GM21515 (cell line): ENCODE measurements at regions not wholly inside any gene's neighbourhood (a gene's known extent, or its start where the extent isn't known, plus 50 kb on each side); places are given as distances from the start of the nearest gene placed in this dataset.

ENCODE experiments used
- ATAC-seq: cut with Tn5 transposase; IDR thresholded peaks from one replicate; pipeline ENCODE4 v1.9.1; 2021; ENCODE audit not compliant: unreplicated experiment

- no peak for ATAC-seq
Observed at GRCh38 chr13:63972328-63972727, 2556.7 kb upstream of the PCDH20 start.

- ATAC-seq, result no peak
Observed at GRCh38 chr13:63954683-63955082, 2539.0 kb upstream of the PCDH20 start.

GRCh38 chr13:63948045-63948444 is 2532.4 kb upstream of the PCDH20 start:
- ATAC-seq, result no peak

GRCh38 chr13:63944911-63945310 is 2529.3 kb upstream of the PCDH20 start:
- ATAC-seq, result no peak

GRCh38 chr13:63942372-63942771 is 2526.7 kb upstream of the PCDH20 start:
- ATAC-seq, result no peak

- ATAC-seq, result no peak
Observed at GRCh38 chr13:63938851-63939250, 2523.2 kb upstream of the PCDH20 start.

- no peak for ATAC-seq
Observed at GRCh38 chr13:63910511-63910910, 2494.9 kb upstream of the PCDH20 start.

- no peak for ATAC-seq
Observed at GRCh38 chr13:63909726-63910375, 2494.2 kb upstream of the PCDH20 start.

- no peak for ATAC-seq
Observed at GRCh38 chr13:63902141-63902540, 2486.5 kb upstream of the PCDH20 start.

- ATAC-seq, result no peak
Observed at GRCh38 chr13:63901630-63902029, 2486.0 kb upstream of the PCDH20 start.

- no peak for ATAC-seq
Observed at GRCh38 chr13:63900406-63900805, 2484.8 kb upstream of the PCDH20 start.

- no peak for ATAC-seq
Observed at GRCh38 chr13:63896321-63896720, 2480.7 kb upstream of the PCDH20 start.

- no peak for ATAC-seq
Observed at GRCh38 chr13:63882052-63882451, 2466.4 kb upstream of the PCDH20 start.

GRCh38 chr13:63880705-63881104 is 2465.1 kb upstream of the PCDH20 start:
- no peak for ATAC-seq

- ATAC-seq, result no peak
Observed at GRCh38 chr13:63873936-63874335, 2458.3 kb upstream of the PCDH20 start.

- ATAC-seq, result no peak
Observed at GRCh38 chr13:63864171-63864902, 2448.7 kb upstream of the PCDH20 start.

GRCh38 chr13:63855457-63856118 is 2439.9 kb upstream of the PCDH20 start:
- ATAC-seq, result no peak

GRCh38 chr13:63853816-63854215 is 2438.2 kb upstream of the PCDH20 start:
- no peak for ATAC-seq

GRCh38 chr13:63851526-63851925 is 2435.9 kb upstream of the PCDH20 start:
- no peak for ATAC-seq

- no peak for ATAC-seq
Observed at GRCh38 chr13:63843766-63844699, 2428.4 kb upstream of the PCDH20 start.

GRCh38 chr13:63842102-63842501 is 2426.5 kb upstream of the PCDH20 start:
- no peak for ATAC-seq
